ENCODE measurements at regions not wholly inside any gene's neighbourhood (a gene's known extent, or its start where the extent isn't known, plus 50 kb on each side); places are given as distances from the start of the nearest gene placed in this dataset.

DNA sequence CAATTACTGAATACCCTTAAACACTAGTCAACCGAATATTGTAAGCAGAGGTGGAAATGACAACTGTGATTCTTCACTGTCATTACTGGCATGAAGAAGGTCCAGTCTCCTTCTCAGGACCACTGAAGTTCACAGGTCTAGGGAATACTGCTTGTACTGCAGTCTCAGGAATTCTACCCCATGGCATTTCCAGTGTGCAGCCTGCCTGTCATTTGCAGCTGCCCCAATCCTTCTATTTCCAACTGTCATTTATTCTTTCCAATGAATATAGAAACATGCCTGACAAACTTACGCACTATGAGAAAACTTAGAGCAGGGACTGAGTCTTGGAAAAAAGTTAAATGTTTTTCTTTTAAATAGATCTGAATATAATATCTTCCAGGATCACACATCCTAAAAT lies 308.0 kb upstream of the THBS1 start:
- TF ChIP-seq, protein P1, sequence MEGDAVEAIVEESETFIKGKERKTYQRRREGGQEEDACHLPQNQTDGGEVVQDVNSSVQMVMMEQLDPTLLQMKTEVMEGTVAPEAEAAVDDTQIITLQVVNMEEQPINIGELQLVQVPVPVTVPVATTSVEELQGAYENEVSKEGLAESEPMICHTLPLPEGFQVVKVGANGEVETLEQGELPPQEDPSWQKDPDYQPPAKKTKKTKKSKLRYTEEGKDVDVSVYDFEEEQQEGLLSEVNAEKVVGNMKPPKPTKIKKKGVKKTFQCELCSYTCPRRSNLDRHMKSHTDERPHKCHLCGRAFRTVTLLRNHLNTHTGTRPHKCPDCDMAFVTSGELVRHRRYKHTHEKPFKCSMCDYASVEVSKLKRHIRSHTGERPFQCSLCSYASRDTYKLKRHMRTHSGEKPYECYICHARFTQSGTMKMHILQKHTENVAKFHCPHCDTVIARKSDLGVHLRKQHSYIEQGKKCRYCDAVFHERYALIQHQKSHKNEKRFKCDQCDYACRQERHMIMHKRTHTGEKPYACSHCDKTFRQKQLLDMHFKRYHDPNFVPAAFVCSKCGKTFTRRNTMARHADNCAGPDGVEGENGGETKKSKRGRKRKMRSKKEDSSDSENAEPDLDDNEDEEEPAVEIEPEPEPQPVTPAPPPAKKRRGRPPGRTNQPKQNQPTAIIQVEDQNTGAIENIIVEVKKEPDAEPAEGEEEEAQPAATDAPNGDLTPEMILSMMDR (IDR thresholded peaks at IDR 0.05 in 8 of 11, conservative IDR thresholded peaks at IDR 0.05 in 3 of 11): no peak
- TF ChIP-seq POLR2A (IDR thresholded peaks at IDR 0.05): no peak

Data from spleen (tissue), 7 donors.